NCI-H345 treated with DMSO at 0.1 percent for 48 hours (cell line): ENCODE measurements at regions not wholly inside any gene's neighbourhood (a gene's known extent, or its start where the extent isn't known, plus 50 kb on each side); places are given as distances from the start of the nearest gene placed in this dataset.

Experiments
- DNase-seq: peaks from one replicate; lab custom pipeline; 2025; ENCODE audit not compliant: unreplicated experiment; lab: John Stamatoyannopoulos, UW

DNA sequence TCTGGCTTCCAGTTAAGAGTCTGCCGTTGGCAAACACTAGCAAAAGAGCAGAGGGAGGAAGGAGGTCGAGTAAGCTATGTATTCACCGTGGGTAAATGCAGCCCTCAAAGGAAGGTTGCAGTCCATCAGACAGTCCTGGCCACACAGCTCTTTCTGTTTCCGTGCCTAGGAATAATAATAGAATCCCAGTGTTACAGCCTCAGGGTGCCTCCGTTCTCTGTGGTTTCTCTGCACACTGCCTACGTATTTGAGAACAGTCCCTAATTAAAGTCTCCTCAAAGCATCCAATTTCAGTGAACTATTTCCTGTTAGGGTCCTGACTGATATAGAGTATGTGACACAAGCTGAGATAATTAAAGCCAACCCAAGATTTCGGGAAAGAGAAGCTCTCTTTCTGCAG, 176.7 kb downstream of the GPAM start:
- no peak for DNase-seq

- no peak for DNase-seq
Observed at GRCh38 chr10:112022196-112022595, 161.4 kb downstream of the GPAM start.

DNA sequence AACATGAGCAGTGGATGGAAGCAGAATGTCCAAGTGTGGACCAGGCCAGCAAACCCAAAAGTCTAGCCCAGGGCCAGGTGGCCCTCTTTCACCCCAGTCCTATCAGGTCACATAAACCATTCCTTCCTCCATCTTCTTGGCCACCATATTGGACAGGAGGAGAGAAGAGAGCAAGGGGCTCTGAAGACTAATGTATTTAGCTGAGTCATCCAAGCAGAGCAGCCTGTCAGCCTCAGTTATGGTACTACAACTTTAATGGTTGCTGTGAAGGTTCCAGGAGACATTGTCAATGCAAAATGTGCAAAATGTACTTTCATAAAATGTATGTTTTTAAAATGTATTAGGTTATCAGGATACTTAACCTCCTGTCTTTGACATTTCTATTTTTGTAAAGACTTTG, 159.5 kb downstream of the GPAM start:
- no peak for DNase-seq

GRCh38 chr10:112025228-112025627, 158.3 kb downstream of the GPAM start:
- DNase-seq = no peak

DNA sequence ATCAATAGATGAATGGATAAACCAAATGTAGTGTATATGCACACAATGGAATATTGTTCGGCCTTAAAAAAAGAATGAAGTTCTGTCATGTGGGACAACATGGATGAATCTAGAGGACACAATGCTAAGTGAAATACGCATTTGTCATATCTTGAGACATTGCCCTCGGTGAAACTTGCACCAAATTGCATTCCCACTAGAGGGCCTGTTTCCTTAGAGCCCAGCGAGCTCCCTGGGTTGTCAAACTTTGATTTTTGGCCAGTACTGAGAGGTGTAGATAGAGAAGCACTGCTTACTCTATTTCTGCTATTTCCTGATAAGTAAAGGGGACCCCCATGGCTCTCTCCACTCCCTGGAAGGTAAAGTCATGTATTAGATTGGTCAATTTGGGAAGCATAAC, 157.1 kb downstream of the GPAM start:
- DNase-seq = no peak

- DNase-seq = no peak
Observed at GRCh38 chr10:112027731-112028280, 155.8 kb downstream of the GPAM start.

- DNase-seq = no peak
Observed at GRCh38 chr10:112030431-112030830, 153.1 kb downstream of the GPAM start.

GRCh38 chr10:112039823-112040222, 143.7 kb downstream of the GPAM start:
- DNase-seq = no peak

- DNase-seq = no peak
Observed at GRCh38 chr10:112040696-112041095, 142.9 kb downstream of the GPAM start.

- no peak for DNase-seq
Observed at GRCh38 chr10:112045938-112046337, 137.6 kb downstream of the GPAM start.

DNA sequence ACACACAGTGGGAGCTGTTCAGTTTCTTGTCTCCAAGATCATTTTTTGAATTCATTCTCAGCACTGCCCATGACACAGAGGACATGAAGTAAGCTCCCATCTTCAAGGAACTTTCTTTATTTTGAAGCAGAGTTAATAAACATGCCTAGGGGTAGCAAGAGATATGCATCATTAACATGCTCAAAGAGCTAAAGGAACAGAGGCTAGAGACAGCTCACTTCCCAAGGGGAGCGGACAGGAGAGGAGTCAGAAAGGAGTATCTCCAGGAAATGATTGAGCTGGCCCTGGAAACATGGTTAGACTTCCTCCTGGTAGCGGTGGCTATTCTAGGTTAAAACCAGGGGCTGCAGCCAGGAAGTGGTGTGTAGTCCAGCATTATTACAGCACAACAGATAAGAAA, 135.9 kb downstream of the GPAM start:
- DNase-seq = no peak

GRCh38 chr10:112052166-112052565, 131.4 kb downstream of the GPAM start:
- no peak for DNase-seq

DNA sequence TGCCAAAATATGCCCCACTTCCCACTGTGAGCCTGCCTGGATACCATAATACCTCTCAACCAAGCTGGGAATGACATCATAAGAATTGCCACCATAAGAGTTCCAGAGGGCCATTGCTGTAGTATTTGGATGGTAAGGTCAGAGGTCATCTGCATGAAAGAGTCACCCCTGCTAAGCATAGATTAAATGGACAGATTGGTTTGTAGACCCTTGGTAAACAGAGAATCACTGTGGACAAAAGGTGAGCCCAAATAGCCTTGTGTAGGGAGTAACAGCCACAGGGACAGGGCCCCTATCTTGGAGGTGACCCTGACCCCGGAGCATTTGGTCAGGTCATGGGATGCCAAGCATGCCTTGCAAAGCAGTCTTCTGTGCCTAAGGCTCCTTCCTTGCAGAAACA, 129.7 kb downstream of the GPAM start:
- DNase-seq = no peak

DNA sequence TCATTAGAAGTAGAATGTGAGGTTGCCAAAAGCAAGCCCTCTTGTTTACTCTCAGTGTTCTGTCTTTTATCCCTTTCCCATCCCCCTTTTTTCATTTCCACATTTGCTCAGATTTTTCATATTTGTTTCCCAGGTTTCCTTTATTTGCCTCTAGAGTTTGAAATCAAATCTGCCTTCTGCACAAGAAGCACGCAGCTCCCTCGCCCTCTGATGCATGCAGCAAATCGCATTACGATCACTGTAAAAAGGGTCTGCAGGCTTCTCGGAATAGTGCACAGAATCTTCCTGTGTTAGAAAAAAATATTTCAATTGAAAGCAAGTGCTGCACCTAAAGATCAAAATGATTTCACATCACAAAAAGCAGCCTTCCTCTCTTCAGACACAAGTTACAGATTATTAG, 129.0 kb downstream of the GPAM start:
- DNase-seq = no peak

- no peak for DNase-seq
Observed at GRCh38 chr10:112057072-112057471, 126.5 kb downstream of the GPAM start.

GRCh38 chr10:112059220-112059619, 124.3 kb downstream of the GPAM start:
- DNase-seq = no peak

DNA sequence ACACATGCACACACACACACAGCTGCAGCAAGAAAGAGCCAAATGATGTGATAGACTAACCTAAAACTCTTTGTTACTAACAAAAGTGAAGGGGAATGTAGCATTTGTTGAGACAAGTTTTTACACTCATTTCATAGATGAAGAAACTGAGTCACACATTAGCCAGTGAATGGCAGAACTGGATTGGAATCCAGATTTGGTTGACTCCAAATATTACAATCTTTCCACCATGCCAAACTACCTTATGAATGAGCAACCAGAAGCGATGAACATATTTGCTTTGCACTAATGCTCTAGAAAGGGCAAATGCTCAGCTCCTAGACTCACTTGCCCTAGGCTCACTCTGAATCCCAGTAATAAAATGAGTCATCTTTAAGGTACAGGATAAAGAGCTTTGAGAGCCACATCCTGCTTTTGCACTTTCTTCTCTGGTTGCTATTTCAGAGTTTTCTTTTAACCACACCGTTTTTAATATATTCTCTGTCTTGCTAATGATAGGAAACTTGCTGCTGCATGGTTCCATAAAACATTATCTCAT, 111.9 kb downstream of the GPAM start:
- DNase-seq = no peak

DNA sequence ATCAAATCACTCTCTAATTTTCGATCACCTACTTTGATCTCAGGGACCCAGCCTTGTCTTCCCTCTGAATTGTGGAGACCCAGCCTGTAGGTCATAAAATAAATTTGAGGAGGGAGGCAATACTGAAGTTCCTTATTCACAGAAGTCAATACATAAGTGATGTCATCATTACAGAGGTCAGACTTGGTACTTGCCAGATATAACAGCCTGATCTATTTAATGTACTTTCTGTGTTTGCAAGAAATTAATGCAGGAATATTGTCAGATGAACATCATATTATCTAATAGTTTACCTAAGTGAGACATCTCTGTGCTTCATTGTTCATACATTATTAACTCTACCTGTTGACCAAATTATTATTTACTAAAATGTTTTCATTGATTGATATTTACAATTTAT, 105.6 kb downstream of the GPAM start:
- no peak for DNase-seq

DNA sequence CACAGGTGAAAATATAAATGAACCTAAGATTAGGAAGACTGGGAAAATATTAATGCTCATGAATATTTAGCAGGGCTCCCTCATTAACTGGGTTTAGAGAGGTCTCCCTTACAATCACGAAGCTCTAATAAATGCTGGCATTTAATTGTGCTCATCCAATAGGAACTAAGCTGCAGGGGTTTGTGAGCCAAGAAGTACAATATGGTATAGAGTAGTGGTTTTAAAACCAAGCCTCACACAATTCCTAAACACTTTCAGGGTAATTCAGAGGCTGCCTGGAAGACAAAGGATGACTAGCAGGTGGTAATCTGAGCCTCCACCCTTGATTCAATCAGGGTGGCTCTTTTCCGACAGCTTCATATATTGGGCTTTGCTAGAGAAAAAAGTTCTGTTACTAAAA, 103.3 kb downstream of the GPAM start:
- no peak for DNase-seq

- no peak for DNase-seq
Observed at GRCh38 chr10:112082120-112082519, 101.4 kb downstream of the GPAM start.

- DNase-seq = no peak
Observed at GRCh38 chr10:112083472-112083871, 100.1 kb downstream of the GPAM start.

DNA sequence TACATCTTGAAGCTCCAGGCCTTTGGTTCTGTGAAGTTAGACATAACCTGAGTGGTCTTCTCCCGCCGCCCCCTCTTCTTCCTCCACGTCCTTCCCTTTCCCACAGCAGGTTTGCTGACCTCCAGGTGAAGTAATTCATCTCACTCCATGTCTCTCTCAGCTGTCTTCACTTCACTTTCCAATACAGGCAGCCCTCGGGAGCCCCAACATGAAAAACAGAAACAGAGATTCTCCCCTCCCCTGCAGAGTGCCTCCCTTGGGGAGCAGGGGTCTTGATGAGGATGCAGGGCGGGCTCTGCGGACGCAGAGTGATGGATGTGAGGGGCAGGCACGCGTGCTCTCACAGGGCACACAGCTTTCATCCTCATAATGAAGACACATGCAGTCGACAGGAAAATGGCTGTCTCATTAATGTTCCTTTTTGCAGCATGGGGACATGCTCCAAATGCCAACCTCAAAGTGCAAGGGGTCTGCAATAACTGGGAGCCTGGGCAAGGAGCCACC, 95.6 kb downstream of the GPAM start:
- DNase-seq = no peak

DNA sequence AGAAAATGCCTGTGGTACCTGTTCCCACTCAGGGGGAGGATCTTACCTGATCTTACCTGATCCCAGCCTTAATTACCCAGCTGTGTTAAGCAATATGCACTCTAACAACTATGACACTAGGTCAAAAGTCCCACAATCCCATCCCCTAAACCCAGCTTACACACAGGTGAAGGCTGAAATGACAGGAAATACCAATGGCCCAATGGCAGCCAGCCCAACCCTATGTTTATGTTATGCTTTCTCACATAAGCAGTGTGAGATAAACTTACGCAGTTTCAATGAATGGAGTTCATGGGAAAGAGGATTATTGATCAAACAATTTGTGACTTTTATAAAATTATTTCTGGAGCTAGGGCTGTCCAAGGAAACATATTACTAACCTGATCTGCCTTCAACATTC, 91.9 kb downstream of the GPAM start:
- no peak for DNase-seq
